Naive B cell (primary cell): ENCODE measurements at regions not wholly inside any gene's neighbourhood (a gene's known extent, or its start where the extent isn't known, plus 50 kb on each side); places are given as distances from the start of the nearest gene placed in this dataset.
"Not testable (repeated sequence)": the region's sequence is repeated elsewhere in the genome, so short reads cannot be mapped to it uniquely, and the experiment has no call there.

ENCODE experiments used
- ATAC-seq, 2 donors: fragments of 150-1000 bp; cut with Tn5 transposase; 2 replicates each; pipeline ENCODE4 v1.10.0; 2021; ENCODE audit warnings: low read depth in 2 of 2, mild to moderate bottlenecking in 2 of 2, moderate library complexity in 2 of 2
- DNase-seq: peaks from one replicate; pipeline ENCODE4 v3.0.0; 2022
- H3K27ac Mint-ChIP-seq, 6 donors: one replicate each; pipeline ENCODE4 v1.8.0; 2020 to 2022; ENCODE audit warnings: mild to moderate bottlenecking in 6 of 6, mixed read lengths in 6 of 6, moderate library complexity in 5 of 6, inconsistent platforms in 2 of 6
- H3K27me3 Mint-ChIP-seq, 3 donors: one replicate each; pipeline ENCODE4 v1.8.0; 2021 to 2022; ENCODE audit warnings: mixed read lengths in 3 of 3, mild to moderate bottlenecking in 1 of 3
- H3K36me3 Mint-ChIP-seq, 2 donors: one replicate each; pipeline ENCODE4 v1.8.0; 2020 to 2022; ENCODE audit warnings: mixed read lengths in 2 of 2, inconsistent platforms in 1 of 2, mild to moderate bottlenecking in 1 of 2
- H3K4me1 Mint-ChIP-seq, 3 donors: one replicate each; pipeline ENCODE4 v1.8.0; 2020 to 2022; ENCODE audit warnings: mixed read lengths in 3 of 3, inconsistent platforms in 1 of 3, mild to moderate bottlenecking in 1 of 3, moderate library complexity in 1 of 3
- H3K4me3 Mint-ChIP-seq, 8 donors: one replicate each; pipeline ENCODE4 v1.8.0; 2020 to 2022; ENCODE audit warnings: mild to moderate bottlenecking in 8 of 8, mixed read lengths in 8 of 8, moderate library complexity in 8 of 8, inconsistent platforms in 2 of 8
- H3K9me3 Mint-ChIP-seq, 7 donors: one replicate each; pipeline ENCODE4 v1.8.0; 2020 to 2022; ENCODE audit warnings: mixed read lengths in 7 of 7, mild to moderate bottlenecking in 5 of 7, inconsistent platforms in 2 of 7, moderate library complexity in 1 of 7

DNA sequence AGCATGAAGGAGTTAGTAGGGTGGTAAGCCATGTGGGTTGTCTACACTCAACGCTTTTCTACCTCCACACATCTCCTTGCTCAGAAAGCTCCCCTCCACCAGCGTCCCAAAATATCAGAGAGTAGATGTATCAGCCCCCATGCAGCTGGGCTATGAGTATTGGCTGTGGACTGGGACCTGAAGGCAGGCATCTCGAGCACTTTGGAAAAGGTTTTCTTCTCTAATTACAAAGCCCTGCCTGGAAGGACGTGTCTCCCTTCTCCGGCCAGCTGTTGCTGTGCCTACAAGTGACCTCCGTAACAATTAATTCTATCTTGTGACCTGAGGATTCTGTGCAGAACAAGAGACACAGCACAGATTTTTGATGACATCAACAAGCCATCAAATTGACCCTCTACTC lies 142.0 kb upstream of the RUNX1 start:
- Mint-ChIP-seq H3K27me3 (no peaks in the 10 kb centered on the region), H3K4me3 (peak overlapping the region in 1 of 8 donors; percentile 34), H3K27ac (peak overlapping the region in 1 of 6 donors; percentile 33), H3K4me1 (peaks cover 21 to 36% (median 26%) of the 10 kb centered on the region in 3 donors), H3K9me3 (peaks cover 2 to 20% (median 7%) of the 10 kb centered on the region in 7 donors), H3K36me3 (peaks cover 6 to 19% of the 10 kb centered on the region in 2 donors)
- DNase-seq (no peak), ATAC-seq (no peak)

DNA sequence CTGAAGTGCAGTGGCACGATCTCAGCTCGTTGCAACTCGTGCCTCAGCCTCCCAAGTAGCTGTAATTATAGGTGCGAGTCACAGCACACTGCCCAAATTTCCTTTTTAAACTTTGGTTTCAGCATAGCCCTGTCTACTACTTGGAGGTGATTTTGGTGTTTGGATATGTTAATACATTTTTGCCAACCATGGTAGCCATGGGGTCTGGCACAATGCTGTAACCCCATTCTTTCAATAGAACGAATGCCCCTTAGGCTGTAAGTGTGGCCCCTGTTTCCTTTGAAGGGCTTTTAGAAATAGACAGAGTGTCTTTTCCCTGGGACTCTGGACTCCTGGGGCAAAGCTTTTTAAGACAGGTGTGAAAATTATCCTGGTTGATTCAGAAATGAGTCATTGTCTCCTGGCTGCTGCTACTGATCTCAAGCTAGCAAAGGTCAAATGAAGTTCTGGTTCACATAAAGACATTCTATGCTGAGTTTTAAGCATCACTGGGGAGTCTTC lies 141.1 kb upstream of the RUNX1 start:
- no peaks in the 10 kb centered on the region for H3K27me3 Mint-ChIP-seq
- H3K36me3 Mint-ChIP-seq: peaks cover 6 to 17% of the 10 kb centered on the region in 2 donors
- peaks cover 21 to 36% (median 26%) of the 10 kb centered on the region in 3 donors for H3K4me1 Mint-ChIP-seq
- H3K9me3 Mint-ChIP-seq: peaks cover 2 to 20% (median 7%) of the 10 kb centered on the region in 7 donors
- H3K4me3 Mint-ChIP-seq: peak overlapping the region in 1 of 8 donors; percentile 54
- H3K27ac Mint-ChIP-seq: peak overlapping the region in 2 of 6 donors; percentile 53 to 74
- no peak for DNase-seq
- ATAC-seq: no peak

DNA sequence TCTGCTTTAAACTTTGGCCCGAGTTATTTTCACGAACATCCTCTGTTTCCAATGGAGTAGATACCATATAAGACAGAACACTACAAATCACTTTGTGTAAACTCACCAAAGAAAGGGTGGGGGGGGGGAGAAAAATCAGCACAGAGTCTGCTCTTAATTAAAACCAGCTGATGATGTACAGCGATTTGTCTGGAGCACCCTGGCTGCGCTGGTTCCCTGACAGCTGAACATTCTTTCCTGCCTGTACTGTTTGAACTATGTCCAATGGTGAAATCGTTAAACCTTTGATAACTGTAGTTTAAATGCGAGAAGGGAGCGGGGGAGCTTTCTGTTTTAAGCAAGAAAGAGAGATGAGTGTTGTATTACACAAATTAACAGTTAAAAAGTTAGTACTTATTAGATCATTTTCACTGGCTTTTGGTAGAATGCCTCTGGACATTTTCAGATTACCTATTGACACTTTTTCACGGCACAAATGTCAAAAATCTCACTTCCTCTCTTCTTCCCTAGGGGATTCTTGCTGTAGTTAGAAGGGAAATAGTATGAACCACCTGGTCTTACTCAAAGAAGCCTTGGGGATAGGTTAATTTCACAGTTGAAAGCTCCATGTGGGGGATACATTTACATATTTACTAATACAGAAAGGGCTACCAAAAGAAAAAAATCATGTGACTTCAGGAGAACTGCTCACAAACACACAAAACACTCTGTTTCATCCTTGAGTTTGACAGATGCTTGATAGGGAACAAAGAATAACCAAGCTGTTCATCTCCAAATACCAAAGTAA lies 140.2 kb upstream of the RUNX1 start:
- Mint-ChIP-seq H3K27me3 (no peaks in the 10 kb centered on the region), H3K27ac (peak overlapping the region; percentile 6 to 82 (median 66)), H3K4me1 (peaks cover 21 to 36% (median 24%) of the 10 kb centered on the region in 3 donors), H3K4me3 (peak overlapping the region in 7 of 8 donors; percentile 0 to 70 (median 53)), H3K36me3 (peaks cover 6 to 10% of the 10 kb centered on the region in 2 donors), H3K9me3 (peaks cover 2 to 10% (median 8%) of the 10 kb centered on the region in 7 donors)
- DNase-seq (peak; percentile 73), ATAC-seq (peak; percentile 98)

DNA sequence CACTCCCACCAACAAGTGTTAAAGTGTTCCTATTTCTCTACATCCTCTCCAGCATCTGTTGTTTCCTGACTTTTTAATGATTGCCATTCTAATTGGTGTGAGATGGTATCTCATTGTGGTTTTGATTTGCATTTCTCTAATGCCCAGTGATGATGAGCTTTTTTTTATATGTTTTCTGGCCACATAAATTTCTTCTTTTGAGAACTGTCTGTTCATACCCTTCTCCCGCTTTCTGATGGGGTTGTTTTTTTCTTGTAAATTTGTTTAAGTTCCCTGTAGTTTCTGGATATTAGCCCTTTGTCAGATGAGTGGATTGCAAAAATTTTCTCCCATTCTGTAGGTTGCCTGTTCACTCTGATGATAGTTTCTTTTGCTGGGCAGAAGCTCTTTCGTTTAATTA lies 134.3 kb upstream of the RUNX1 start:
- H3K27me3 Mint-ChIP-seq, DNase-seq, H3K36me3 Mint-ChIP-seq, ATAC-seq, H3K4me1 Mint-ChIP-seq, H3K9me3 Mint-ChIP-seq, H3K27ac Mint-ChIP-seq: not testable (repeated sequence)
- H3K4me3 Mint-ChIP-seq: peak overlapping the region in 1 of 8 donors; percentile 42

DNA sequence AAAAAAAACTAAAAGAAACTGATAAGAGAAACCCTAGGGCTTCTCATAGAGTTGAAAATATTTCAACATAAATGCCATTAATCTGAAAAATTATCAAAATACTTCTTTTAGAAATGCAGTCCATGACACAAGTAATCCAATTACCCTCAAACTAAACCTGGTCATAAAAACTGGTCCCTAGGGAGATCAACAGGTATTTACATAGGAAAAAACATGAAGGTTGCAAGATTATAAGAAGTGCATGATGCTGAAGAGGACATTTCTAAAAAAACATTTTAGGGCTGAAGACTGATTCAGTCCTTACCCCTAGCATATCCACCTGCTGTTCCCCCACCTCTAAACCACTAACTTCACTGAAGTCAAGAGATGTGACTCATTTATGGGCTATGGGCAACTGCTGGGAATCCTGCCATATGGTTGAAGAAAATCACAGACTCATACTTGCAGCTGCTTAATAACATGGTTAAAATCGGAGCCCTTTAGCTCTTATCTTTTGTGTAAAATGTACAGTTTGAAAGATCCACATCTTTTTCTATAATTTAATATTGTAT lies 131.0 kb upstream of the RUNX1 start:
- Mint-ChIP-seq H3K4me1 (no peaks in the 10 kb centered on the region), H3K27ac (no peak overlapping the region), H3K9me3 (peaks cover 2 to 17% (median 12%) of the 10 kb centered on the region in 7 donors), H3K36me3 (no peaks in the 10 kb centered on the region), H3K4me3 (no peak overlapping the region), H3K27me3 (peaks cover 0 to 4% (median 0%) of the 10 kb centered on the region in 3 donors)
- ATAC-seq: no peak
- no peak for DNase-seq

DNA sequence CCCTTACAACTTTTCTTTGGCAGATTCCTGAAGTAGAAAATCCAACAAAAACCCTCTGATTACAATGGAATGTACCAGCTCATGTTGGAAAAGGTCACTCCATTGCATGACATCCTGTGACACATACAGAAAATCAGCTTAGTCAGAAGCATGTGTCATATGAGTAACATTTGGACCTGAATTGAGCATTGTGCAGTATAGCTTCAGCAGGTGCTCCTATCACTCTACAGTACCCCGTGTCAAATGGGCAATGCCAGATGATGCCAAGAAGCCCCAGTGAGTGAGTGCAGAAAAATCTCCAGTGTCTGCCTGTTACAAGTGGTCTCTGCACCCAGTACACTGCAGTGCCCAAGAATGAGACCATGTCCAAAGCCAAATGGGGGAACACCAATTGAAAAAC lies 129.7 kb upstream of the RUNX1 start:
- no peak for DNase-seq
- H3K36me3 Mint-ChIP-seq: no peaks in the 10 kb centered on the region
- no peak overlapping the region for H3K4me3 Mint-ChIP-seq
- no peaks in the 10 kb centered on the region for H3K4me1 Mint-ChIP-seq
- H3K27ac Mint-ChIP-seq: no peak overlapping the region
- peaks cover 0 to 18% (median 12%) of the 10 kb centered on the region in 7 donors for H3K9me3 Mint-ChIP-seq
- H3K27me3 Mint-ChIP-seq: peaks cover 0 to 4% (median 0%) of the 10 kb centered on the region in 3 donors
- ATAC-seq: no peak

DNA sequence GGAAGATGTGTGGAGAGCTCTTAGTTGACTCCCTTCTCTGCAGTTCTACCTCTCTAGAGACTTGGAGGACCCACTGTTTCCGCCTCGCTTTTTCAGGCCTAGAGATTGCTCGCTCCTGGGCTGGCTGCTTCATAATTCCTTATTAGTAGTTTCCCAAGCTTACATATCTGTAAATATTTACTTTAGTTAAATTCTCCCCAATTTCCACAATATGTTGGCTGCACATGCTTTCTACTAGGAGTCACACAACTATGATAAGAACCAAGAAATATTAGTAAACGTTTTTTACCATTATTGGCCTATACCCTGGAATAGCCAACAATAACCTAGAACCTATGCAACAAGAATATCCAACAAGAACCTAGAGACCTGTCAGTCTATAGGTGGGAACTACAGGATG lies 129.0 kb upstream of the RUNX1 start:
- no peak for DNase-seq
- Mint-ChIP-seq H3K36me3 (no peaks in the 10 kb centered on the region), H3K4me3 (no peak overlapping the region), H3K9me3 (peaks cover 0 to 18% (median 9%) of the 10 kb centered on the region in 7 donors), H3K4me1 (peaks cover 0 to 3% (median 0%) of the 10 kb centered on the region in 3 donors), H3K27me3 (peaks cover 0 to 4% (median 0%) of the 10 kb centered on the region in 3 donors), H3K27ac (no peak overlapping the region)
- no peak for ATAC-seq

DNA sequence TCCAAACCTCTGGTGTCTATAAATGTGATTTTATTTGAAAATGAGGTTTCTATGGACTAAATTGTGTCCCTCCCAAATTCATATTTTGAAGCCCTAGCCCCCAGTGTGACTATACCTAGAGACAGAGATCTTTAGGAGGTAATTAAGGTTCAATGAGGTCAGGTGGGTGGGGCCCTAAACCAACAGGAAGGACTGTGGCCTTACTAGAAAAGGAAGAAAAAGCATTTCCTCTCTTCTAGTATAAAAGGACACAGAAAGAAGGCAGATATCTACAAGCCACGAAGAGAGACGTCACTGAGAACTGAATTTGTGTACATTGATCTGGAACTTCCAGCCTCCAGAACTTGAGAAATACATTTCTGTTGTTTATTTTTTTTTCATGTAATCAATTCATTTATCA lies 123.1 kb upstream of the RUNX1 start:
- ATAC-seq (no peak), DNase-seq (no peak)
- Mint-ChIP-seq H3K4me3 (no peak overlapping the region), H3K27me3 (no peaks in the 10 kb centered on the region), H3K36me3 (no peaks in the 10 kb centered on the region), H3K9me3 (peaks cover 0 to 18% (median 7%) of the 10 kb centered on the region in 7 donors), H3K27ac (no peak overlapping the region), H3K4me1 (peaks cover 17 to 31% (median 19%) of the 10 kb centered on the region in 3 donors)

DNA sequence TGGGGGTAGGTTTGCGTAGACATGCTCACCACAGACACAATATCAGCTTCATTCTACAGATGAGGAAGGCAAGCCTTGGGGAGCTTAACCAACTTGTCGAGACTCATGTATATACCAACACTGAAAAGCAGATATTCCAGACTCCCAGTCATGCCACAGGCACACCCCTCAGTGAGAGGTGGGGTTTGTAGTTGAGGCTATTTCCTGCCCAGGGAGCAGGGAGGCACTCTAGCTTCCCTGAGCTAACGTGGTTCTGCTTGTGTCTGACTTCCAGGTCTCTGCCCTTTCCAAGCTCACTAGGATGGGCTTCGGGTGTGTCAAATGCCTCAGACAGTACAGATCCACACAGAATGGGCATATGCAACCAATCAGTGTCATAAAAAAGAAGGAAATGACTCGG lies 122.3 kb upstream of the RUNX1 start:
- no peak for ATAC-seq
- H3K4me1 Mint-ChIP-seq: peaks cover 17 to 31% (median 19%) of the 10 kb centered on the region in 3 donors
- no peak for DNase-seq
- H3K27me3 Mint-ChIP-seq: no peaks in the 10 kb centered on the region
- H3K36me3 Mint-ChIP-seq: no peaks in the 10 kb centered on the region
- H3K27ac Mint-ChIP-seq: peak overlapping the region in 3 of 6 donors; percentile 16 to 52 (median 24)
- H3K9me3 Mint-ChIP-seq: peaks cover 0 to 15% (median 7%) of the 10 kb centered on the region in 7 donors
- no peak overlapping the region for H3K4me3 Mint-ChIP-seq

DNA sequence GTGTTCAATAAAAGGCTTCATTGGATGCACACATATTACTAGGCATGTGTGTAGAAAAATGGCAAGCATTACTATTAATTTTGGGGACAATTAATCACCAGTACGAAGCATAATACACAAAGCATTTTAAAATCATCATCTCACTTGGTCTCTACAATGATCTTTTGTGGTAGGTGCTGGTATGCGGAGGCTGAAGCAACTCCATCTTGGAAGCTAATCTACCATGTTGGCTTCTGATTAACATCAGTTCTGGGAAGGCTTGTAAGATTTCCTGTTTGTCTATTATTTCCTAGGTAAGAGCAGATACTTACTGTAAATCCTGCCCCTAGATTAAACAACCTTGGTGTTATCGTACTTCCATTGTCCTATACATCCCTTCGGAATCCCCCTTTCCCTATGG lies 121.7 kb upstream of the RUNX1 start:
- Mint-ChIP-seq H3K4me3 (no peak overlapping the region), H3K36me3 (no peaks in the 10 kb centered on the region), H3K4me1 (peaks cover 17 to 31% (median 19%) of the 10 kb centered on the region in 3 donors), H3K27me3 (peaks cover 0 to under 1% (median 0%) of the 10 kb centered on the region in 3 donors), H3K9me3 (peaks cover 0 to 9% (median 4%) of the 10 kb centered on the region in 7 donors), H3K27ac (peak overlapping the region in 1 of 6 donors; percentile 16)
- ATAC-seq (no peak), DNase-seq (no peak)

DNA sequence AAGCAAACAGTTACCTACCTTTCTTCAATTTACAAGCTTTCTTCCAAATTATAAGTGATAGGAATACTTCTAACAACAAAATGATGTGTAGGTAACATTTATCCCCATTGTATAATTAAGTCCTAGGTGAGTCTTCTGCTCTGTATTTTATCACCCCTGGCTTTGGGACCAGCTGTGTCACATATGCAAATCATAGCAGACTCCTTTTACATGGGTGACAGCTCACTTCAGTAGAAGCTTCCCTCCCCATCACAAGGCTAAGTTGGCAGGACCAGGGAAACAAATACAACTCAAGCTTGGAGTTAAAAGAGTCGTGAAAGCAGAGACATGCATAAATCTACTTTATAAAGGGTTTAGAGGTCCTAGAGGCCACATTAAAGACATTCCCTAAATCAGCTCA lies 121.1 kb upstream of the RUNX1 start:
- H3K4me1 Mint-ChIP-seq: peaks cover 17 to 31% (median 19%) of the 10 kb centered on the region in 3 donors
- DNase-seq (peak; percentile 10), ATAC-seq (peak; percentile 84 to 85)
- H3K36me3 Mint-ChIP-seq: peaks cover 4% of the 10 kb centered on the region in 2 donors
- peaks cover 0 to 7% (median 0%) of the 10 kb centered on the region in 3 donors for H3K27me3 Mint-ChIP-seq
- peak overlapping the region in 2 of 6 donors; percentile 13 to 31 for H3K27ac Mint-ChIP-seq
- H3K9me3 Mint-ChIP-seq: peaks cover 0 to 7% (median 4%) of the 10 kb centered on the region in 7 donors
- H3K4me3 Mint-ChIP-seq: peak overlapping the region in 2 of 8 donors; percentile 8 to 48

DNA sequence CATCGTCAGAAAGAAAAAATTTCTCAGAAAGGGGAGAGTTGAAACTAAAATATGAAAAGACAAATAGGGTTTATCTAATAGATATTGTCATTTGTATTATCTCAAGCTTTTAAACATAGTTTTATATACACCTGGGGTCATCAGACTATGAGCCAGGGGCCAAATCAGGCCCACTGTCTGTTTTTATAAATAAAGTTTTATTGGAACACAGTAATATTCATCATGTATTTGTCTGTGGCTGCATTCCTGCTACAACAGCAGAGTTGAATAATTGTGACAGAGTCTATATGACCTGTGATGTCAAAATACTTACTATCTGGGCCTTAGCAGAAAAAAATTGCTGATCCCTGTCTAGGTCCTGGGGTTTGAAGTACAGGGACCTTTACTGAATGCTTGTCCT lies 120.5 kb upstream of the RUNX1 start:
- Mint-ChIP-seq H3K4me1 (peaks cover 17 to 31% (median 19%) of the 10 kb centered on the region in 3 donors), H3K36me3 (peaks cover 6 to 7% of the 10 kb centered on the region in 2 donors), H3K27me3 (peaks cover 0 to 8% (median 0%) of the 10 kb centered on the region in 3 donors), H3K9me3 (peaks cover 0 to 5% (median 3%) of the 10 kb centered on the region in 7 donors), H3K27ac (no peak overlapping the region), H3K4me3 (no peak overlapping the region)
- no peak for DNase-seq
- no peak for ATAC-seq

DNA sequence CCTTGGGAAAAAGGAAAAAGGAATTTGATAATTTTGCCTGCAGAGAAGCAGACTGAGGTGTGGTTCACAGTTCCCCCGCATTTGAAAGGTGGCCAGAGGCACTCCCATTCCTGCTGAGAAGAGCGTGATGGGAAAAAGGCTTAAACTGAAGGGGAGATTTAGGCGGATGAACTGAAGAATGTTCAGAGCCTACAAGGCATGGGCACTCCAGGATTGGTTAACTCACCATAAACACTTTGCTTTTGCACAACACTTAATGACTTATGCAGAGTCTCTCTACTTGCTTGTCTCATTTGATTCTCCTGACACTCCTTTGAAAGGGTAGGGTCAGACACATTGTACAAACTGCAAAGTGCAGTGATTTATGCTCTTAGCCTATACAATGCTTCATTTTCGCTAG lies 119.6 kb upstream of the RUNX1 start:
- DNase-seq (no peak), ATAC-seq (no peak)
- Mint-ChIP-seq H3K27ac (no peak overlapping the region), H3K4me3 (no peak overlapping the region), H3K36me3 (peaks cover 6 to 7% of the 10 kb centered on the region in 2 donors), H3K27me3 (peaks cover 0 to 15% (median 0%) of the 10 kb centered on the region in 3 donors), H3K4me1 (peaks cover 17 to 31% (median 19%) of the 10 kb centered on the region in 3 donors), H3K9me3 (peaks cover 0 to 9% (median 4%) of the 10 kb centered on the region in 7 donors)
